GM19193 (cell line): ENCODE measurements at regions not wholly inside any gene's neighbourhood (a gene's known extent, or its start where the extent isn't known, plus 50 kb on each side); places are given as distances from the start of the nearest gene placed in this dataset.

Experiments
- POLR2A ChIP-seq: IDR thresholded peaks from 4 replicates; pipeline ENCODE4 v1.6.1; 2011; ENCODE audit not compliant: insufficient read depth, insufficient read length; ENCODE audit errors: extremely low read depth

- no peak for TF ChIP-seq POLR2A
These were observed 91.5 kb upstream of the RPS6KA2 start for GRCh38 chr6:166718516-166718915.

GRCh38 chr6:166716910-166717617 is 90.0 kb upstream of the RPS6KA2 start:
- no peak for TF ChIP-seq POLR2A

GRCh38 chr6:166715992-166716391 is 88.9 kb upstream of the RPS6KA2 start:
- TF ChIP-seq POLR2A, result no peak

GRCh38 chr6:166715065-166715464 is 88.0 kb upstream of the RPS6KA2 start:
- TF ChIP-seq POLR2A, result no peak

GRCh38 chr6:166714581-166714980 is 87.5 kb upstream of the RPS6KA2 start:
- TF ChIP-seq POLR2A, result no peak

GRCh38 chr6:166714187-166714510 is 87.1 kb upstream of the RPS6KA2 start:
- TF ChIP-seq POLR2A, result no peak

GRCh38 chr6:166713434-166714186 is 86.6 kb upstream of the RPS6KA2 start:
- no peak for TF ChIP-seq POLR2A

- TF ChIP-seq POLR2A, result no peak
These were observed 85.5 kb upstream of the RPS6KA2 start for GRCh38 chr6:166712286-166713228.

GRCh38 chr6:166710084-166710483 is 83.0 kb upstream of the RPS6KA2 start:
- TF ChIP-seq POLR2A, result no peak

- TF ChIP-seq POLR2A, result no peak
These were observed 81.4 kb upstream of the RPS6KA2 start for GRCh38 chr6:166708460-166708859.

GRCh38 chr6:166707045-166707444 is 80.0 kb upstream of the RPS6KA2 start:
- TF ChIP-seq POLR2A, result no peak

- TF ChIP-seq POLR2A, result no peak
These were observed 78.0 kb upstream of the RPS6KA2 start for GRCh38 chr6:166705069-166705468.

GRCh38 chr6:166704171-166704570 is 77.1 kb upstream of the RPS6KA2 start:
- TF ChIP-seq POLR2A, result no peak

- no peak for TF ChIP-seq POLR2A
These were observed 76.2 kb upstream of the RPS6KA2 start for GRCh38 chr6:166703149-166703710.

GRCh38 chr6:166697113-166697512 is 70.1 kb upstream of the RPS6KA2 start:
- no peak for TF ChIP-seq POLR2A
